ENCODE measurements at regions not wholly inside any gene's neighbourhood (a gene's known extent, or its start where the extent isn't known, plus 50 kb on each side); places are given as distances from the start of the nearest gene placed in this dataset.

GRCh38 chr5:103612545-103612944 is 50.0 kb upstream of the NUDT12 start:
- DNase-seq (ENCODE audit: low spot score), result no peak

Data from hematopoietic multipotent progenitor cell treated with erythropoietin and hydrocortisone succinate and interleukin-3 and kit ligand, for 17 days (in vitro differentiated cells).